ENCODE measurements at regions not wholly inside any gene's neighbourhood (a gene's known extent, or its start where the extent isn't known, plus 50 kb on each side); places are given as distances from the start of the nearest gene placed in this dataset.

- TF ChIP-seq CTCF (IDR thresholded peaks at IDR 0.05) (no peak), POLR2A (IDR thresholded peaks at IDR 0.05) (no peak), EP300 (IDR thresholded peaks at IDR 0.05) (no peak)
Observed at GRCh38 chr12:66960006-66960405, 281.1 kb upstream of the GRIP1 start.

All from tibial nerve (tissue), 4 donors.